DND-41 (cell line): ENCODE measurements at regions not wholly inside any gene's neighbourhood (a gene's known extent, or its start where the extent isn't known, plus 50 kb on each side); places are given as distances from the start of the nearest gene placed in this dataset.

Source experiments
- ATAC-seq: fragments of 200-7000 bp; cut with Tn5 transposase; 3 replicates; pipeline ENCODE4 v1.9.1; 2021; ENCODE audit warnings: low read depth; ENCODE audit not compliant: insufficient read depth
- DNase-seq: peaks from one replicate; pipeline ENCODE4 v3.0.0-alpha.2; 2020
- H2AFZ ChIP-seq: 2 replicates; pipeline ENCODE4 v1.6.0; 2012; ENCODE audit warnings: low read depth, low read length
- H3K27ac ChIP-seq: 2 replicates; pipeline ENCODE4 v1.5.1; 2012; ENCODE audit warnings: low read length, inconsistent platforms
- H3K27me3 ChIP-seq: fragments of 200-600 bp; sonication (generic); 2 replicates; pipeline ENCODE4 v1.6.0; 2012; ENCODE audit warnings: low read length, mild to moderate bottlenecking, inconsistent platforms; ENCODE audit not compliant: insufficient read depth, poor library complexity
- H3K36me3 ChIP-seq: 2 replicates; pipeline ENCODE4 v1.5.1; 2012; ENCODE audit warnings: low read length, inconsistent platforms; ENCODE audit not compliant: insufficient read depth
- H3K4me1 ChIP-seq: 2 replicates; pipeline ENCODE4 v1.5.1; 2012; ENCODE audit warnings: mild to moderate bottlenecking, low read length; ENCODE audit not compliant: insufficient read depth
- H3K4me2 ChIP-seq: 2 replicates; pipeline ENCODE4 v1.6.0; 2012; ENCODE audit warnings: mild to moderate bottlenecking, moderate library complexity, low read length, inconsistent platforms; ENCODE audit not compliant: insufficient read depth
- H3K4me3 ChIP-seq, 2 experiments: fragments of 200-600 bp in 1 of 2; shearing (Covaris generic) in 1 of 2; 2 replicates each; pipeline ENCODE4 v1.5.1; 2012 to 2016; ENCODE audit warnings: inconsistent platforms in 2 of 2, low read length in 2 of 2, mild to moderate bottlenecking in 2 of 2, low read depth in 1 of 2, moderate library complexity in 1 of 2
- H3K79me2 ChIP-seq: 2 replicates; pipeline ENCODE4 v1.6.0; 2012; ENCODE audit warnings: low read length, inconsistent platforms; ENCODE audit not compliant: insufficient read depth
- H3K9ac ChIP-seq: 2 replicates; pipeline ENCODE4 v1.6.0; 2012; ENCODE audit warnings: low read depth, mild to moderate bottlenecking, inconsistent platforms, low read length, moderate library complexity
- H3K9me3 ChIP-seq: 2 replicates; pipeline ENCODE4 v1.5.1; 2012; ENCODE audit warnings: low read length, moderate library complexity, mild to moderate bottlenecking, inconsistent platforms; ENCODE audit not compliant: insufficient read depth, severe bottlenecking
- H4K20me1 ChIP-seq: 2 replicates; pipeline ENCODE4 v1.6.0; 2012; ENCODE audit warnings: low read length; ENCODE audit not compliant: insufficient read depth
- EZH2 ChIP-seq: IDR thresholded peaks from 3 replicates; pipeline ENCODE4 v1.6.1; 2012; ENCODE audit warnings: borderline replicate concordance, low read depth, mild to moderate bottlenecking, moderate library complexity, low read length, inconsistent platforms; ENCODE audit not compliant: severe bottlenecking
- TF ChIP-seq, protein P1 (sequence below): IDR thresholded peaks from 2 replicates; pipeline ENCODE4 v1.5.1; 2012; ENCODE audit warnings: borderline replicate concordance, low read length, moderate library complexity, mild to moderate bottlenecking; ENCODE audit not compliant: poor library complexity, severe bottlenecking; ENCODE audit errors: extremely low read depth

DNA sequence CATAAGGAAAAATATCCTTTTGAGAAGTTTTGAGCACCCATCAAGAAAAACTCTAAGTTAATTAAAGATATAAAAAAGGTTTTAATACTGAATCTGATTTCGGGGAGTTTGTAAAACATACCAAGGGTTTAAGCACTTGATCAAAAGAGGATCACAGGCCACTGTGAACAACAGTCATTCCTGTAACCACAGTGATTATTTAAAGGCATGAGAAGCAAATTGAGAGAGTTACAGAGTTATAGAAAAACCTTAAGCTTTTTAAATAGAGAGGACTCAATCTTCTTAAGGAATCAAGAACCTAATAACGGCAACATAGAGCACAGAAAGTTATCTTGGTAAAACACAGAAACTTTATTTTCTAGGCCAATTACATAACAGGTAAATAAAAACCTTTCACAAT, 831.6 kb downstream of the C6orf118 start:
- Histone ChIP-seq H2AFZ (no peak overlapping the region), H4K20me1 (no peaks in the 10 kb centered on the region), H3K36me3 (no peaks in the 10 kb centered on the region), H3K79me2 (no peaks in the 10 kb centered on the region), H3K4me3 (no peak overlapping the region), H3K4me2 (no peak overlapping the region), H3K27me3 (no peaks in the 10 kb centered on the region), H3K4me1 (no peaks in the 10 kb centered on the region), H3K9me3 (no peaks in the 10 kb centered on the region), H3K9ac (no peak overlapping the region), H3K27ac (no peak overlapping the region)
- no peak for ATAC-seq
- TF ChIP-seq EZH2 = no peak
- TF ChIP-seq, protein P1, sequence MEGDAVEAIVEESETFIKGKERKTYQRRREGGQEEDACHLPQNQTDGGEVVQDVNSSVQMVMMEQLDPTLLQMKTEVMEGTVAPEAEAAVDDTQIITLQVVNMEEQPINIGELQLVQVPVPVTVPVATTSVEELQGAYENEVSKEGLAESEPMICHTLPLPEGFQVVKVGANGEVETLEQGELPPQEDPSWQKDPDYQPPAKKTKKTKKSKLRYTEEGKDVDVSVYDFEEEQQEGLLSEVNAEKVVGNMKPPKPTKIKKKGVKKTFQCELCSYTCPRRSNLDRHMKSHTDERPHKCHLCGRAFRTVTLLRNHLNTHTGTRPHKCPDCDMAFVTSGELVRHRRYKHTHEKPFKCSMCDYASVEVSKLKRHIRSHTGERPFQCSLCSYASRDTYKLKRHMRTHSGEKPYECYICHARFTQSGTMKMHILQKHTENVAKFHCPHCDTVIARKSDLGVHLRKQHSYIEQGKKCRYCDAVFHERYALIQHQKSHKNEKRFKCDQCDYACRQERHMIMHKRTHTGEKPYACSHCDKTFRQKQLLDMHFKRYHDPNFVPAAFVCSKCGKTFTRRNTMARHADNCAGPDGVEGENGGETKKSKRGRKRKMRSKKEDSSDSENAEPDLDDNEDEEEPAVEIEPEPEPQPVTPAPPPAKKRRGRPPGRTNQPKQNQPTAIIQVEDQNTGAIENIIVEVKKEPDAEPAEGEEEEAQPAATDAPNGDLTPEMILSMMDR = no peak
- no peak for DNase-seq

DNA sequence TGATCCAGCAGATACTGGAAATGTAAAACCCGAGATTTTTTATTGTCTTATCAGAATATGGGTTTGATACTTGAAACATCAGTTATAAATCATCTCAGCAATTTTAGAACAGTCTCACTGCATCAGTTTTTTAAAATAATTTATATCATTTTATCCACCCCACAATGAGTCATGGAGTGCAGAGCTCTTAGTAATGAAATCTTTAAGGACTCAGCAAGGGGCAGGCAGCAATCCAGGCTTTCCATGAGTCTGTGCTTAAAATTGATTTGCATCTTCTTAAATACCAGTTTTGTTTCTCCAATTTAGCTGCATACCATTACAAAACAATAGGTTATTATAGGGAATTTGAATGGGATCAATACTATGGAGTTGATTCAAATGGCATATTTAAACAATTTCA, 832.3 kb downstream of the C6orf118 start:
- Histone ChIP-seq H3K27ac (no peak overlapping the region), H3K9ac (no peak overlapping the region), H2AFZ (no peak overlapping the region), H3K27me3 (no peaks in the 10 kb centered on the region), H4K20me1 (no peaks in the 10 kb centered on the region), H3K4me1 (no peaks in the 10 kb centered on the region), H3K9me3 (no peaks in the 10 kb centered on the region), H3K4me3 (no peak overlapping the region), H3K4me2 (no peak overlapping the region), H3K79me2 (no peaks in the 10 kb centered on the region), H3K36me3 (no peaks in the 10 kb centered on the region)
- ATAC-seq (no peak), DNase-seq (no peak)
- TF ChIP-seq, protein P1 = no peak
- no peak for TF ChIP-seq EZH2

DNA sequence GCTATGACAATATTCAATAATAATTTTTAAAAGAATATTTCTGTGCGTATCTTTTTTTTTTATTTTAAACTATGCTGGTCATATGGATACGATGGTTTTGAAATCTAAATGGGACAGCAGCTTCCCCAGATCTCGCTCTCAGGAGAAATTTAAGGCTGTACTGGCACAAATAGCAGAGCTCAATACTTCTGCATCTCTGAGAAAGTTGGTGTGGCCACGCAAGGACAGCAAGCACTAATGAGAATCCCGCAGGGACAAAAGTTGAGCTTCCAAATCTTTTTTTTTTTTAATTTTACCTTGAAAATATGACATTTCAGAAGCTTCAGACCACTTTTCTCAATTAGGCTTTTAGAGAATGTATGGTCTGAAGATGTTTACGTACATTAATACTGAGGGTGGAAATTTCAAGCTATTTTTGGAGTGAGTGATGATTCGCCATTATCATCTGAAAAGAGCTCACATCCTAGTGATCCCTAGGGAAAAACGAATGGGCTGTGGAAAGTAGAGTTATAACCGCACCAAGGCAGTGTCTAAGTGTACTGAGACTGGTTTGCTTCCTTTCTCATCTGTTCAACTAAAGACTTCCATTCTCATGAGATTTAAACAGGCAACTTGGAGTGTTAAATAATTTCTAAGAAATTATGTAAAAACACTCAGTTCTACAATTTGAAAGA, 840.0 kb downstream of the C6orf118 start:
- Histone ChIP-seq H3K4me3 (no peak overlapping the region), H3K4me1 (no peaks in the 10 kb centered on the region), H2AFZ (no peak overlapping the region), H4K20me1 (no peaks in the 10 kb centered on the region), H3K9ac (no peak overlapping the region), H3K27ac (no peak overlapping the region), H3K4me2 (no peak overlapping the region), H3K79me2 (no peaks in the 10 kb centered on the region), H3K27me3 (no peaks in the 10 kb centered on the region), H3K9me3 (no peaks in the 10 kb centered on the region), H3K36me3 (no peaks in the 10 kb centered on the region)
- TF ChIP-seq EZH2 = no peak
- TF ChIP-seq, protein P1 = no peak
- DNase-seq (no peak), ATAC-seq (no peak)
